Nephron progenitor cell (in vitro differentiated cells): ENCODE measurements at regions not wholly inside any gene's neighbourhood (a gene's known extent, or its start where the extent isn't known, plus 50 kb on each side); places are given as distances from the start of the nearest gene placed in this dataset.

Experiments used
- DNase-seq: peaks from one replicate; pipeline ENCODE4 v3.0.0; 2021
- H3K27ac Mint-ChIP-seq: 2 replicates; pipeline ENCODE4 v1.8.0; 2021; ENCODE audit warnings: mild to moderate bottlenecking, moderate library complexity, mixed read lengths
- H3K27me3 Mint-ChIP-seq: 2 replicates; pipeline ENCODE4 v1.8.0; 2021; ENCODE audit warnings: mild to moderate bottlenecking, low read depth, mixed read lengths; ENCODE audit not compliant: poor library complexity
- H3K36me3 Mint-ChIP-seq: 2 replicates; pipeline ENCODE4 v1.8.0; 2021; ENCODE audit warnings: low read depth, mixed read lengths
- H3K4me1 Mint-ChIP-seq: 2 replicates; pipeline ENCODE4 v1.8.0; 2021; ENCODE audit warnings: mixed read lengths
- H3K4me3 Mint-ChIP-seq: 2 replicates; pipeline ENCODE4 v1.8.0; 2021; ENCODE audit warnings: mild to moderate bottlenecking, moderate library complexity, mixed read lengths
- H3K9me3 Mint-ChIP-seq: 2 replicates; pipeline ENCODE4 v1.8.0; 2021; ENCODE audit warnings: mild to moderate bottlenecking, moderate library complexity, mixed read lengths
- CTCF ChIP-seq: fragments of 200-600 bp; sonication (generic); IDR thresholded peaks from 2 replicates; pipeline ENCODE4 v1.5.0; 2021; ENCODE audit warnings: antibody characterized with exemption

- Mint-ChIP-seq H3K4me1 (peaks cover 23% of the 10 kb centered on the region), H3K36me3 (no peaks in the 10 kb centered on the region), H3K9me3 (no peaks in the 10 kb centered on the region), H3K27ac (no peak overlapping the region), H3K27me3 (peaks cover 3% of the 10 kb centered on the region), H3K4me3 (no peak overlapping the region)
- no peak for DNase-seq
- no peak for TF ChIP-seq CTCF
Measured at GRCh38 chr20:6841128-6841527, 73.6 kb downstream of the BMP2 start.

GRCh38 chr20:6845141-6845540 lies 77.7 kb downstream of the BMP2 start:
- Mint-ChIP-seq H3K4me1 (peaks cover 18% of the 10 kb centered on the region), H3K4me3 (no peak overlapping the region), H3K27ac (no peak overlapping the region), H3K27me3 (no peaks in the 10 kb centered on the region), H3K36me3 (no peaks in the 10 kb centered on the region), H3K9me3 (no peaks in the 10 kb centered on the region)
- no peak for DNase-seq
- TF ChIP-seq CTCF: no peak

GRCh38 chr20:6848041-6848440 lies 80.6 kb downstream of the BMP2 start:
- no peak for TF ChIP-seq CTCF
- Mint-ChIP-seq H3K36me3 (no peaks in the 10 kb centered on the region), H3K27ac (no peak overlapping the region), H3K4me1 (peaks cover 18% of the 10 kb centered on the region), H3K27me3 (no peaks in the 10 kb centered on the region), H3K4me3 (no peak overlapping the region), H3K9me3 (no peaks in the 10 kb centered on the region)
- no peak for DNase-seq

GRCh38 chr20:6848992-6849391 lies 81.5 kb downstream of the BMP2 start:
- no peaks in the 10 kb centered on the region for H3K9me3 Mint-ChIP-seq
- H3K36me3 Mint-ChIP-seq: no peaks in the 10 kb centered on the region
- H3K4me3 Mint-ChIP-seq: no peak overlapping the region
- no peak overlapping the region for H3K27ac Mint-ChIP-seq
- H3K4me1 Mint-ChIP-seq: peaks cover 18% of the 10 kb centered on the region
- DNase-seq: no peak
- no peak for TF ChIP-seq CTCF
- no peaks in the 10 kb centered on the region for H3K27me3 Mint-ChIP-seq

GRCh38 chr20:6851136-6851535 lies 83.7 kb downstream of the BMP2 start:
- TF ChIP-seq CTCF: no peak
- H3K36me3 Mint-ChIP-seq: no peaks in the 10 kb centered on the region
- H3K27me3 Mint-ChIP-seq: no peaks in the 10 kb centered on the region
- H3K27ac Mint-ChIP-seq: no peak overlapping the region
- no peak for DNase-seq
- no peak overlapping the region for H3K4me3 Mint-ChIP-seq
- peaks cover 36% of the 10 kb centered on the region for H3K4me1 Mint-ChIP-seq
- no peaks in the 10 kb centered on the region for H3K9me3 Mint-ChIP-seq

GRCh38 chr20:6852478-6852877 lies 85.0 kb downstream of the BMP2 start:
- no peak overlapping the region for H3K4me3 Mint-ChIP-seq
- H3K9me3 Mint-ChIP-seq: no peaks in the 10 kb centered on the region
- no peaks in the 10 kb centered on the region for H3K27me3 Mint-ChIP-seq
- H3K4me1 Mint-ChIP-seq: peaks cover 39% of the 10 kb centered on the region
- no peak for DNase-seq
- no peak for TF ChIP-seq CTCF
- no peak overlapping the region for H3K27ac Mint-ChIP-seq
- no peaks in the 10 kb centered on the region for H3K36me3 Mint-ChIP-seq
